GM19455 (cell line): ENCODE measurements at regions not wholly inside any gene's neighbourhood (a gene's known extent, or its start where the extent isn't known, plus 50 kb on each side); places are given as distances from the start of the nearest gene placed in this dataset.
A peak's percentile ranks its signal among the peaks of the same experiment; 100 is the strongest.
"Not testable (repeated sequence)": the region's sequence is repeated elsewhere in the genome, so short reads cannot be mapped to it uniquely, and the experiment has no call there.

ENCODE experiments used
- ATAC-seq: cut with Tn5 transposase; IDR thresholded peaks from one replicate; pipeline ENCODE4 v1.9.1; 2021; ENCODE audit not compliant: unreplicated experiment

- ATAC-seq, result no peak
Measured at GRCh38 chr7:130845581-130846085, 111.6 kb upstream of the KLF14 start.

GRCh38 chr7:130849604-130850003 lies 115.6 kb upstream of the KLF14 start:
- no peak for ATAC-seq

GRCh38 chr7:130850956-130851355 lies 116.9 kb upstream of the KLF14 start:
- no peak for ATAC-seq

DNA sequence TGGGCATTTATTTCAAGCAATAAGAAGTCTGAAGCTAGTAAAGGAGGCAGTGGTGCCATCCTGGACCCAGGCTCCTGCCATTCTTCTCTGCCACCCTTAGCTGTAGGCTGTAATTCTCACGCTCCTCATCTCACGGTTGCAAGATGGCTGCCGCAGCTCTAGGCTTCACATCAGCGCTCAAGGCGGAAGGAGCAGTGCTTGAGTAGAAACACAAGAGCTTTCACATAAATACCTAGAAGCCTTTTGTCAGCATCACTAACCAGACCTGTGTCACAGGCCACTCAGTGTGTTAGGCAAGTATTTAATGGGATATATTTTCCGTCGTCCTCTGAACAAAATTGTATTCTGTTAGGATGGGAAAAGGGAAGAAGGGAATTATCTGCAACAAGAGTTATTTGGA lies 118.9 kb upstream of the KLF14 start:
- ATAC-seq, result no peak

GRCh38 chr7:130853503-130854279 lies 119.7 kb upstream of the KLF14 start:
- ATAC-seq, result no peak

DNA sequence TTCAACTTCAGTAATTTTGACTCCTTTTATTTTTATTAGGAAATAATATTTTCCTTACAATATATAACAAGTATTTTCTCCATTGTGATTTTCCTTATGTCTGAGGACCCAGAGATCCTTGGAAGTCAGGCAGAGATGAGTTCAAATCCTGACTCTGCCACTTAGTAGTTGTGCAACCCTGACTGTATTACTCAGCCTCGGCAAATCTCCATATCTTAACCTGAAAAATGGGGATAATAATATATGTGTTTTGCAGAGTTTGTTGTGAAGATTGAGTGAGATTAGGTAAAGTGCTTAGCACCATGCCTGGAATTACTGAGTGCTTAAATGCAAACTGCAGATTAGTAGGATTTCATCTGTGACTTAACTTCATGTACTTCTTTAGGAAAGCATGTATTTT lies 120.5 kb upstream of the KLF14 start:
- no peak for ATAC-seq

GRCh38 chr7:130856866-130857265 lies 122.9 kb upstream of the KLF14 start:
- no peak for ATAC-seq

- ATAC-seq, result not testable (repeated sequence)
Measured at GRCh38 chr7:130860832-130861231, 126.8 kb upstream of the KLF14 start.

- ATAC-seq, result no peak
Measured at GRCh38 chr7:130865408-130866236, 131.6 kb upstream of the KLF14 start.

GRCh38 chr7:130867039-130867438 lies 133.0 kb upstream of the KLF14 start:
- ATAC-seq, result no peak

DNA sequence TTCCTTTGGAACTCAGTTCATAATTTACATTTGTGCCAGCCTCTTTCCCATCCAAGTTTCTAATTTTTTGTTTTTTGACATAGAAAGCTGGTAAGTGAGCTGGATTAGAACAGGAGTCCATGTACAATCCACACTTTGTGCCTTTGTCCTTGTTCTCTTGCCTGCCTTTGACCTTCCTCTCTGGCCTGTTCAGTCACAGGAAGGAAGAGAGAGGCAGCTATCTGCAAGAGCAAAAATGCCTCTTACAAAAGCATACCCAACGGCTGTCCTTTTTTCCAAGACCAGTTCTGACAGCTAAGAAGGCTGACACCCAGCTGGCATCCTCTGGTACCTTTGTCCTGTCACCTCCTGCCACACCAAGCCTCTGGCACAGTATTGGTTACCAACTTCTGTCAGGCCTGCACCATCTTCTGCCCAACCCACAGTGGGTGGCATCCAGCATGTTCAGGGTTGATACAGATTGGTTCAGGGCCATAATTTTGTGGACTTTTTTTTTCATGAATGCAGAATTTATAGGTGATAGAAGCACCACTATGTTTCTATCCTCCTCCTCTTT lies 133.7 kb upstream of the KLF14 start:
- no peak for ATAC-seq

DNA sequence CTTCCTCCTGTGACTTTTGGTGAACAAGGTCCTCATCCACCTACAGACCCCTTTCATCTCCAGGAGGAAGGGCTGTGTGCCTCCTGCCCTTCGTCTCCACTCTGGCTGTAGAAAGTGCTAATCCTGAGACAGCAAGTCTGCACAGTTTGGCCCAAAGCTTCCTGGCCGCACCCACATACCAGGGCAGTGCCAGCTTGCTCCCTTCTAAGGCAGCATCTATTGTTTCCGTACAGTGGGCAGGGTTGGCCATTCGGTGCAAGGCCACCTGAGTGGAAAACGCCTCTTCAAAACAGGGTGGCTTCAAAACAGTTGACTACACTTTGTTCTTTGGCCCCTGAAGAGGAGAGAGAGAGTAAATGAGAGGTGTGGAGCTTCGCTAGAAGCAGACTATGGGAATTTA lies 134.1 kb upstream of the KLF14 start:
- no peak for ATAC-seq

GRCh38 chr7:130869918-130870317 lies 135.9 kb upstream of the KLF14 start:
- ATAC-seq, result no peak

GRCh38 chr7:130872341-130872740 lies 138.3 kb upstream of the KLF14 start:
- ATAC-seq, result no peak

- ATAC-seq, result no peak
Measured at GRCh38 chr7:130872756-130873448, 138.9 kb upstream of the KLF14 start.

GRCh38 chr7:130874071-130874915 lies 140.3 kb upstream of the KLF14 start:
- ATAC-seq, result no peak

GRCh38 chr7:130875265-130875741 lies 141.3 kb upstream of the KLF14 start:
- ATAC-seq, result peak; percentile 57

DNA sequence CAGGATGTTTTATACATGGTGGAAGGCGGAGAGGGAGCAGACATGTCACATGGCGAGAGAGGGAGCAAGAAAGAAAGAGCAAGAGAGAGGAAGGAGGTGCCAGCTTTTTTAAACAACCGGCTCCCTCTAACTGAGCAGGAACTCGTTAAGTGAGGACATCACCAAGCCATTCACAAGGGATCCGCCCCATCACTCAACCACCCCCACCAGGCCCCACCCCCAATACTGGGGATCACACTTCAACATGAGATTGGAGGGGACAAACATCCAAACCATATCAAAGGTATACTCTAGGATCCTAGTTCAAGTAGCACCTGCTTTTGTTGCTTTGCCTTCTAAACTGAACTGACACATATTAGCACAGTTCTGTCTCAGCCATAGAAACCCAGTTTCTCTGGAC lies 141.9 kb upstream of the KLF14 start:
- ATAC-seq, result no peak

DNA sequence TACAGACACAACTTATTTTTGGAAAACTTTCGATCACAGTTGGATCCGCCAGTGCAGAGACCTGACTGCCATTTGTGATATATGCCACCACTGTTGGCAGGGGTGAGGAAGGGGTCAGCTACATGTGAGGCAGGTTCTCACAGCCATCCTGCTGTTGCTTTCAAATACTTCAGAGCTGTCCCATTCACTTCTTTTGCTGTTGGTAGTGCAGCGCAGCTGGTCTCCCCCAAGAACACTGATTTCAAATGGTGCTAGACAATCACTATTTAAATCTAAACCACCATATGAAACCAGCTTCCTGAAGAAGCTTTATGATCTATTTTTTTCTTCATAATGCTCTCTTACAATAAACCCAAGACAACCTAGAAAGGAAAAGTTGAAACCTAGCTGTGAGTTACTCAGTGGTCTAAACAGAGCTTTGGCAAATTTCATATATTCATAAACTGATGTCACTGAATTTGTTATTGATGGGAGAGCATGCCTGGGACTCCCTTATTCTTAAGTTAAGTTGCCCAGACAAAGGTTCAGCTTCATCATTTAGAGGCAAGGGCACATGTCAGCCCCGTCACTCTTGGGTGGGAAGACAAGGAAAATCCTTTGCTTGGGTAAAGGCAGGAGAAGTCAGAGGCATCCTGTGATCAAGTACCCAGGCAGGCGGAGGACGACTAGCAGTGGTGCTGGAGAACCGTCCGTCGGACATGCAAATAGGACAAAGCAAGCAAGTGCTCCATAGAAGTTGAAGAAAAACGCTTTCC lies 143.4 kb upstream of the KLF14 start:
- no peak for ATAC-seq

- ATAC-seq, result no peak
Measured at GRCh38 chr7:130877991-130878305, 143.9 kb upstream of the KLF14 start.
